Activated CD4-positive, alpha-beta T cell treated with anti-CD3 and anti-CD28 coated beads, Interleukin-2, amount 10 ng/mL, durations not matched to agents 7 days and 5 days (primary cell): ENCODE measurements at regions not wholly inside any gene's neighbourhood (a gene's known extent, or its start where the extent isn't known, plus 50 kb on each side); places are given as distances from the start of the nearest gene placed in this dataset.
"Not testable (repeated sequence)": the region's sequence is repeated elsewhere in the genome, so short reads cannot be mapped to it uniquely, and the experiment has no call there.

ENCODE experiments used
- CTCF ChIA-PET: fragments of 350-600 bp; sonication (Branson Sonifier 250); formaldehyde crosslinking; loops from one replicate; lab custom pipeline; 2021; ENCODE audit warnings: antibody characterized with exemption; lab: Charles Lee
- POLR2A ChIA-PET: fragments of 350-600 bp; sonication (Branson Sonifier 250); formaldehyde crosslinking; loops from one replicate; lab custom pipeline; 2021; ENCODE audit warnings: antibody characterized with exemption; lab: Charles Lee
- DNase-seq: peaks from one replicate; pipeline ENCODE4 v3.0.0-alpha.2; 2020
- H3K27ac Mint-ChIP-seq: one replicate; pipeline ENCODE4 v1.8.0; 2021; ENCODE audit warnings: mild to moderate bottlenecking, moderate library complexity, mixed read lengths
- H3K27me3 Mint-ChIP-seq: one replicate; pipeline ENCODE4 v1.8.0; 2021; ENCODE audit warnings: mixed read lengths
- H3K36me3 Mint-ChIP-seq: one replicate; pipeline ENCODE4 v1.8.0; 2021; ENCODE audit warnings: low read depth, mixed read lengths
- H3K4me1 Mint-ChIP-seq: one replicate; pipeline ENCODE4 v1.8.0; 2021; ENCODE audit warnings: mixed read lengths
- H3K4me3 Mint-ChIP-seq: one replicate; pipeline ENCODE4 v1.8.0; 2021; ENCODE audit warnings: mild to moderate bottlenecking, moderate library complexity, mixed read lengths
- H3K9me3 Mint-ChIP-seq: one replicate; pipeline ENCODE4 v1.8.0; 2021; ENCODE audit warnings: mixed read lengths

GRCh38 chr14:106185837-106186233 lies 659.5 kb downstream of the TMEM121 start:
- Mint-ChIP-seq H3K4me3 (no peak overlapping the region), H3K27me3 (peaks cover 27% of the 10 kb centered on the region), H3K9me3 (no peaks in the 10 kb centered on the region), H3K4me1 (peaks cover 37% of the 10 kb centered on the region), H3K27ac (peak overlapping the region; percentile 73), H3K36me3 (no peaks in the 10 kb centered on the region)
- ChIA-PET POLR2A (no interaction called here), CTCF (interaction anchor here (1.2 to 2.9 kb wide), 6 partner anchors 11 to 44 kb away, joined by 3 to 12 read pairs (median 8); no protein-coding TSS in a partner anchor)
- peak; percentile 75 for DNase-seq

- H3K4me1 Mint-ChIP-seq, result peaks cover 37% of the 10 kb centered on the region
- H3K27ac Mint-ChIP-seq, result no peak overlapping the region
- ChIA-PET CTCF (interaction anchor here (1.0 to 2.3 kb wide), 3 partner anchors 13 to 46 kb away, joined by 3 to 9 read pairs (median 6); no protein-coding TSS in a partner anchor), POLR2A (no interaction called here)
- no peaks in the 10 kb centered on the region for H3K9me3 Mint-ChIP-seq
- DNase-seq, result no peak
- H3K36me3 Mint-ChIP-seq, result no peaks in the 10 kb centered on the region
- H3K4me3 Mint-ChIP-seq, result no peak overlapping the region
- peaks cover 29% of the 10 kb centered on the region for H3K27me3 Mint-ChIP-seq
These were observed 660.8 kb downstream of the TMEM121 start for GRCh38 chr14:106187216-106187615.

DNA sequence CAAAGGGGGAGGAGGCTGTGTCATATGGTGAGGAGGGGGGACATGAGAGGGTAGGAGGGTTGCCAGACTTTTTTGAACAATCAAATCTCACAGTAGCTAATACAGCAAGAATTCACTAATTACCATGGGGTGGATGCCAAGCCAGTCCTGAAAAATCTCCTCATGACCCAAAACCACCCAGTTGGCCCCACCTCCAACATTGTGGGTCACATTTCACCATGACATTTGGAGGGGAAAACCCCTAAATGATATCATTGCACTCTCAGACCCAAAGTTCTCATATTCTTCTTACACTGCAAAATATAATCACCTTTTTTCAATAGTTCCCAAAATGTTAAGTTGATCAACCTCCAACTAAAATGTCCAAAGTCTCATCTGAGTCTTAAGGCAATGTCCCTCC lies 666.3 kb downstream of the TMEM121 start:
- DNase-seq, H3K4me1 Mint-ChIP-seq, H3K9me3 Mint-ChIP-seq, H3K36me3 Mint-ChIP-seq, POLR2A ChIA-PET, H3K27ac Mint-ChIP-seq, CTCF ChIA-PET, H3K4me3 Mint-ChIP-seq: not testable (repeated sequence)
- H3K27me3 Mint-ChIP-seq, result peaks cover 35% of the 10 kb centered on the region

DNA sequence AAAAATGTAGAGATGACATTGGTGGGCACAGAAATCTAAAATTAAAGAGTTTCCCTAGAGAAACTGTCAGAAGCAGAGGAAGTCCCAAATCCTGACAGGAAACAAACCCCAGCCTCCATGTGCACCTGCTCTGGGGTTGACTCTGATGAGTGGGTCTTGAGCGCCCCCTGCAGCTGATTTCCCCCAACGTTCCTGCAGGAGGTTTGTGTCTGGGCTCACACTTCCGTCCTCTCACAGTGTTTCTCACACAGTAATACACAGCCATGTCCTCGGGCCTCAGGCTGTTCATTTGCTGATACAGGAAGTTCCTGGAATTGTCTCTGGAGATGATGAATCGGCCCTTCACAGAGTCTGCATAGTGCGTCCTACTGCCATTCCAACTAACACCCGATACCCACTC lies 670.1 kb downstream of the TMEM121 start:
- CTCF ChIA-PET, result interaction anchor here (2.2 to 3.1 kb wide), 2 partner anchors 11 to 26 kb away, joined by 9 to 10 read pairs; no protein-coding TSS in a partner anchor
- peaks cover 44% of the 10 kb centered on the region for H3K27me3 Mint-ChIP-seq
- peak; percentile 77 for DNase-seq
- H3K4me1 Mint-ChIP-seq, result peaks cover 24% of the 10 kb centered on the region
- POLR2A ChIA-PET, H3K4me3 Mint-ChIP-seq, H3K27ac Mint-ChIP-seq, H3K36me3 Mint-ChIP-seq, H3K9me3 Mint-ChIP-seq: not testable (repeated sequence)

GRCh38 chr14:106197264-106197663 lies 670.9 kb downstream of the TMEM121 start:
- CTCF ChIA-PET, result interaction anchor here (2.2 to 4.6 kb wide), 3 partner anchors 12 to 27 kb away, joined by 9 to 24 read pairs (median 10); no protein-coding TSS in a partner anchor
- DNase-seq, H3K9me3 Mint-ChIP-seq, H3K4me3 Mint-ChIP-seq, H3K27ac Mint-ChIP-seq, H3K36me3 Mint-ChIP-seq, POLR2A ChIA-PET: not testable (repeated sequence)
- peaks cover 43% of the 10 kb centered on the region for H3K27me3 Mint-ChIP-seq
- H3K4me1 Mint-ChIP-seq, result peaks cover 24% of the 10 kb centered on the region

DNA sequence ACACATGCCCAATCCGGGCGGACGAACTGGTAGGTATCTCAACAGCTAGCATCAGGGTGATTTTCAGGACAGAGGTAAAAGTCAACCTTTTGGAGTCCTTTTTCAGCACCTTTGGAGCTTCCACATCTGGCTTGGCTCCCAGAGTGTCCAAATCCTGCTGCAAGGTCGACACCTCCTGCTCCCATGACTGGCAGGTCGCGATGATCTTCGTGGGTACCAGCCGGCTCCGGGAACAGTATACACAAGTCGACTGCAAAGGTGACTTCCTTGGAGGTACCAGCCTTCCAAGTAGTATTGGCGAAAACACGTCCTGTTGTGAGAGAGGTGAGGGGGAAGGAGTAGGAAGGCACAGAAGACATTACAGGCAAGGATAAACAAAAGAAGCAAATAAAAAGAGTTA lies 672.7 kb downstream of the TMEM121 start:
- no peak overlapping the region for H3K4me3 Mint-ChIP-seq
- no peaks in the 10 kb centered on the region for H3K36me3 Mint-ChIP-seq
- DNase-seq, result no peak
- no peak overlapping the region for H3K27ac Mint-ChIP-seq
- POLR2A ChIA-PET, result no interaction called here
- CTCF ChIA-PET, result interaction anchor here (1.6 to 4.6 kb wide), 3 partner anchors 11 to 29 kb away, joined by 6 to 24 read pairs (median 10); no protein-coding TSS in a partner anchor
- peaks cover 43% of the 10 kb centered on the region for H3K27me3 Mint-ChIP-seq
- no peaks in the 10 kb centered on the region for H3K9me3 Mint-ChIP-seq
- peaks cover 19% of the 10 kb centered on the region for H3K4me1 Mint-ChIP-seq

DNA sequence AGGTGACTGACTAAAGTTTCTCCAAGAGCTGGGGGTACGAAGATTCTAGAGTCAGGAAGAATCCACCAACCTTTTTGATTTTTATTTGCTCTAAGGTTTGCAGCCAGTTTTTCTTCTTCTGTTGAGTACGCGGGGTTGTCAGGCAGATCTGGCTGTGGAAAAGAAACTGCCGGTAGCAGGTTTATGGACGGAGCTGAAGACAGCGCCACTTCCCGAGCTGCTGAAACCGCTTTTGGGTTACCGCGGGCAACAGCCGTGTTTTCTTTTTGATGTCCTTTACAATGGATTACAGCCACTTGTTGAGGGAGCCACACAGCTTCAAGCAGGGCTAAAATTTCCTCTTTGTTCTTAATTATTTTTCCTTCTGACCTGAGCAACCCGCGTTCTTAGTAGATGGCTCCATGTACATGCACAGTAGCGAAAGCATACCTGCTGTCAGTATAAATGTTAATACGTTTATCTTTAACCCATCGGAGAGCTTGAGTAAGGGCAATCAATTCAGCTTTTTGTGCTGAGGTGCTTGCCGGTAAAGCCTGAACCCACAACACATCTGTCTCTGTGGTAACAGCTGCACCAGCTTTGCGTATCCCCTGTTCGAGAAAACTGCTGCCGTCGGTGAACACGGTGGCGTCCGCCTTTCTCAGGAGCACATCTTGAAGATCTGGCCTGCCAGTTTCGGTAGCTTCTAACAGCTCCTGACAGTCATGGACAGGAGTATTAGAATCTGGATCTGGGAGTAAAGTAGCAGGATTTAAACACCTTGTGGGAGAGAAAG lies 674.3 kb downstream of the TMEM121 start:
- H3K4me1 Mint-ChIP-seq, result peaks cover 19% of the 10 kb centered on the region
- peaks cover 45% of the 10 kb centered on the region for H3K27me3 Mint-ChIP-seq
- peak; percentile 48 for DNase-seq
- ChIA-PET CTCF (interaction anchor here (1.6 to 4.6 kb wide), 5 partner anchors 10 to 59 kb away, joined by 5 to 24 read pairs (median 6); no protein-coding TSS in a partner anchor), POLR2A (interaction anchor here (0.6 kb wide), 1 partner anchor 31 kb away, joined by 3 read pairs; no protein-coding TSS in a partner anchor)
- no peaks in the 10 kb centered on the region for H3K9me3 Mint-ChIP-seq
- no peaks in the 10 kb centered on the region for H3K36me3 Mint-ChIP-seq
- H3K27ac Mint-ChIP-seq, result no peak overlapping the region
- peak overlapping the region; percentile 23 for H3K4me3 Mint-ChIP-seq

DNA sequence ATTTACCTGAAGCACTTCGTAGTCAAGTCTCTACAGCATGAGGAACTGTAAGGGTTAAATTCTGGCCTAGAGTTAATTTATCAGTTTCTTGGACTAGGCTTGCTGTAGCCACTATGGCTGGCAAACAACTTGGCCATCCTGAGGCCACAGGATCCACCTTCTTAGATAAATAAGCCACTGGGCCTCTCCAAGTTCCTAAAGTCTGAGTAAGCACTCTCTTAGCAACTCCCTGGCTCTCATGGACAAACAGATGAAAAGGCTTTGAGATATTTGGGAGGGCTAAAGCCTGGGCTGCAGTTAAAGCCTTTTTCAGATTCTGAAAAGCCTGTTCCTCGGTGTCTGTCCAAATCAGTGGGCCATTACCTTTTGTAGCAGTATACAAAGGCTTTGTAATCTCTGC lies 675.0 kb downstream of the TMEM121 start:
- Mint-ChIP-seq H3K9me3 (no peaks in the 10 kb centered on the region), H3K4me1 (peaks cover 19% of the 10 kb centered on the region), H3K27ac (no peak overlapping the region), H3K36me3 (no peaks in the 10 kb centered on the region), H3K27me3 (peaks cover 45% of the 10 kb centered on the region), H3K4me3 (no peak overlapping the region)
- no peak for DNase-seq
- ChIA-PET POLR2A (no interaction called here), CTCF (interaction anchor here (1.7 to 4.6 kb wide), 4 partner anchors 9 to 60 kb away, joined by 5 to 24 read pairs (median 6); no protein-coding TSS in a partner anchor)

DNA sequence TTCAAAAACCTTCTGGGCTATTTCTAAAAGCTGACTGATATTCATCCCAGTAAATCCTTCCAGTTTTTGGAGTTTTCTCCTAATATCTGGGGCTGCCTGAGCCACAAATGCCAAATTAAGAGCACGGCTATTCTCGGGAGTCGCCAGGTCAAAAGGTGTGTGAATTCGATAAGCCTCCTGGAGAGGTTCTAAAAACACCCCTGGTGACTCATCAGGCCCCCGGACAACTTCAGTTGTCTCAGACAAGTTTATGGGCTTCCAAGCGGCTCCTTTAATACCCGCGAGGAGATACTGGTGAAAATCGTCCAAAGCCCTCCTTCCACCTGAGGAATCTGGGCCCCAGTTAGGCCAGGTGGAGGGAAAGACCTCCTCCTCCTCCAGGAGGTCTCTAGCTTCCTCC lies 677.1 kb downstream of the TMEM121 start:
- ChIA-PET CTCF (interaction anchor here (2.0 kb wide), 1 partner anchor 34 kb away, joined by 5 read pairs; no protein-coding TSS in a partner anchor), POLR2A (no interaction called here)
- H3K9me3 Mint-ChIP-seq, result no peaks in the 10 kb centered on the region
- H3K4me3 Mint-ChIP-seq, result no peak overlapping the region
- H3K36me3 Mint-ChIP-seq, result no peaks in the 10 kb centered on the region
- no peak for DNase-seq
- peaks cover 48% of the 10 kb centered on the region for H3K27me3 Mint-ChIP-seq
- H3K27ac Mint-ChIP-seq, result no peak overlapping the region
- peaks cover 15% of the 10 kb centered on the region for H3K4me1 Mint-ChIP-seq

DNA sequence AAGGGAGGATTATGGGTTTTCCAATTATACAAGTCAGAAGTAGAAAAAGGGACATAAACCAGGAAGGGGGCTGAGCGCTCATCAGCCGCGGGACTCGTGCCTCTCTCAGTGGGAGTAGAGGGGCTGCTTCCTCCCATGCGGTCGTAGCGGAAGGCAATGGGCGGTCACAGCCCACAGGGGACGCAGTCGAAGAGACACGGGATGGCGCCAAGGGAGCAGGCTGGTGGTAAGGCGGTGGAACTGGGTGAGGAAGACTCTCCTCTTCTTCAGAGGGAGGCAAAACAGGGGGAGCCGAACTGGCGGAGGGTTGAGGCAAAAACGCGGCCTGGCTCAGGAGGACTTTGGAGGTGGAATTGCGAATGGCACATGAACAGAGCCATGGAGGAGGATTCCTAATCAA lies 677.7 kb downstream of the TMEM121 start:
- no peak overlapping the region for H3K27ac Mint-ChIP-seq
- DNase-seq, result no peak
- no peak overlapping the region for H3K4me3 Mint-ChIP-seq
- ChIA-PET POLR2A (no interaction called here), CTCF (interaction anchor here (2.0 kb wide), 1 partner anchor 34 kb away, joined by 5 read pairs; no protein-coding TSS in a partner anchor)
- H3K9me3 Mint-ChIP-seq, result no peaks in the 10 kb centered on the region
- peaks cover 15% of the 10 kb centered on the region for H3K4me1 Mint-ChIP-seq
- peaks cover 49% of the 10 kb centered on the region for H3K27me3 Mint-ChIP-seq
- no peaks in the 10 kb centered on the region for H3K36me3 Mint-ChIP-seq

DNA sequence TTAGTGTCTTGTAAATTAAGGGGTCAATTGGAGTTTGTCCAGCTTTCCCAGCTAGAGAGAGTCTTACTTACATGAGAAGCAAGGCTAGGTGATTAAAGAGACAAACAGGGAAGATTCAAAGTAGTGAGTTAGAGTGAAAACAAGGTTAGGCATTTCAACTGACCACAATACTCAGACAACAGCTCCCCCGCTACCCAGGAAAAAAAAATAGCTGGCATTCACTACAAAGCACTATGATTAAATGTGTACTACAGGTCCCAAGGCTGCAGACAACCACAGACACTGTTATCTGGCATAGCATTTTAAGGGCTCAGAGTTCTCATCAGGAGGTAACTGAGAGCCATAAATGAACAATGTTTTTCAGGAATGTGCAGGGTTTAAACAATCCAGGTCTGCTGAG lies 680.9 kb downstream of the TMEM121 start:
- H3K27me3 Mint-ChIP-seq, result peaks cover 30% of the 10 kb centered on the region
- peaks cover 13% of the 10 kb centered on the region for H3K4me1 Mint-ChIP-seq
- no peak for DNase-seq
- no peak overlapping the region for H3K4me3 Mint-ChIP-seq
- no peak overlapping the region for H3K27ac Mint-ChIP-seq
- H3K36me3 Mint-ChIP-seq, result no peaks in the 10 kb centered on the region
- H3K9me3 Mint-ChIP-seq, result no peaks in the 10 kb centered on the region
- ChIA-PET CTCF (no interaction called here), POLR2A (no interaction called here)

- no peak overlapping the region for H3K4me3 Mint-ChIP-seq
- peaks cover 13% of the 10 kb centered on the region for H3K4me1 Mint-ChIP-seq
- H3K27me3 Mint-ChIP-seq, result peaks cover 29% of the 10 kb centered on the region
- ChIA-PET CTCF (interaction anchor here (1.0 to 3.2 kb wide), 4 partner anchors 9 to 260 kb away, joined by 3 to 24 read pairs (median 16); no protein-coding TSS in a partner anchor), POLR2A (no interaction called here)
- no peaks in the 10 kb centered on the region for H3K36me3 Mint-ChIP-seq
- DNase-seq, result no peak
- H3K9me3 Mint-ChIP-seq, result no peaks in the 10 kb centered on the region
- H3K27ac Mint-ChIP-seq, result no peak overlapping the region
These were observed 682.4 kb downstream of the TMEM121 start for GRCh38 chr14:106208794-106209193.

DNA sequence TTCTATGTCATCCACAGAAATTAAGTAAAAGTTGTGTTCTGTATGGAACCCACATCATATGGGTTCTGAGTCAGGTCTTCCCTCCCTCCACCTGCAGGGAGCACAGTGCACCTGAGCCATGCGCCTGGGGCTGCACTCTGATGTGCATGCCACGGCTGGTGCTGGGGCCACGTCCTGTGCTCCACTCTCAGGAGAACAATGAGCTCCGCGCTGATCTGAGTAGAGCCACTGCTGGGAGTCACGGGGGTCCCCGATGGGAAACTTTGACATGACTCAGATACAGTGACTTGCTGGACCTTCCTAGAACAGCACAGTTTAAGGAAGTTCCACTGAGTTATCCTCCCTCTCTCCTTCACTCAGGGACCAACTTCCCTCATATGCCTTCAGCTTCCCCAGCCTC lies 683.4 kb downstream of the TMEM121 start:
- ChIA-PET POLR2A (no interaction called here), CTCF (interaction anchor here (1.1 to 3.2 kb wide), 9 partner anchors 10 to 259 kb away, joined by 3 to 24 read pairs (median 5); no protein-coding TSS in a partner anchor)
- Mint-ChIP-seq H3K4me3 (no peak overlapping the region), H3K36me3 (no peaks in the 10 kb centered on the region), H3K4me1 (peaks cover 13% of the 10 kb centered on the region), H3K27ac (peak overlapping the region; percentile 63), H3K9me3 (no peaks in the 10 kb centered on the region), H3K27me3 (peaks cover 33% of the 10 kb centered on the region)
- DNase-seq, result peak; percentile 36
